ENCODE measurements at regions not wholly inside any gene's neighbourhood (a gene's known extent, or its start where the extent isn't known, plus 50 kb on each side); places are given as distances from the start of the nearest gene placed in this dataset.
"Not testable (repeated sequence)": the region's sequence is repeated elsewhere in the genome, so short reads cannot be mapped to it uniquely, and the experiment has no call there.

GRCh38 chr10:59454171-59454919 lies 92.0 kb upstream of the FAM13C start:
- DNase-seq (ENCODE audit: low read depth) = no peak

- DNase-seq (ENCODE audit: low read depth) = no peak
Measured at GRCh38 chr10:59448616-59449015, 86.3 kb upstream of the FAM13C start.

- DNase-seq (ENCODE audit: low read depth) = no peak
Measured at GRCh38 chr10:59435707-59436106, 73.4 kb upstream of the FAM13C start.

GRCh38 chr10:59434463-59435321 lies 72.3 kb upstream of the FAM13C start:
- DNase-seq (ENCODE audit: low read depth) = peak; percentile 17

GRCh38 chr10:59433720-59434428 lies 71.5 kb upstream of the FAM13C start:
- DNase-seq (ENCODE audit: low read depth) = no peak

GRCh38 chr10:59432207-59432900 lies 70.0 kb upstream of the FAM13C start:
- DNase-seq (ENCODE audit: low read depth) = no peak

- not testable (repeated sequence) for DNase-seq (ENCODE audit: low read depth)
Measured at GRCh38 chr10:59413795-59414194, 51.4 kb upstream of the FAM13C start.

Measured in Daoy (cell line).